ENCODE measurements at regions not wholly inside any gene's neighbourhood (a gene's known extent, or its start where the extent isn't known, plus 50 kb on each side); places are given as distances from the start of the nearest gene placed in this dataset.

DNA sequence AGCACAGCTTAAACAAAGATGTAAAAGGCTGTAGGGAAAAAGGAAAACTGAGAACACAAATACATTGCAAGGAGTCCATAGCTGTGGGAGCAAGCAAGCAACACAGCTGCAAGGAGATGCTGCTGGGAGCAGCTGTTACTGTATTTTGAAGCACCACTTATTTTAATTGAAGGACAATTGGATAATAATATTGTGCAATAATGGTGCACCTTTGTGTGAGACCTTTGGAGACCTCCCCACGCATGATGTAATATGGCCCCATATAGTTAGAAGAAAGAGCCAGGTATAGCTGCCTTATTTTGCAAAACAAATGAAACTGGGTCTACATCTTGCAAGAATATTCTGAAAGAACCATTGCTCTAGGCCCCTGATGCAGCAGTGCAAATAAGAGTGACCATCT, 191.1 kb upstream of the KIRREL3 start:
- TF ChIP-seq, protein P1, sequence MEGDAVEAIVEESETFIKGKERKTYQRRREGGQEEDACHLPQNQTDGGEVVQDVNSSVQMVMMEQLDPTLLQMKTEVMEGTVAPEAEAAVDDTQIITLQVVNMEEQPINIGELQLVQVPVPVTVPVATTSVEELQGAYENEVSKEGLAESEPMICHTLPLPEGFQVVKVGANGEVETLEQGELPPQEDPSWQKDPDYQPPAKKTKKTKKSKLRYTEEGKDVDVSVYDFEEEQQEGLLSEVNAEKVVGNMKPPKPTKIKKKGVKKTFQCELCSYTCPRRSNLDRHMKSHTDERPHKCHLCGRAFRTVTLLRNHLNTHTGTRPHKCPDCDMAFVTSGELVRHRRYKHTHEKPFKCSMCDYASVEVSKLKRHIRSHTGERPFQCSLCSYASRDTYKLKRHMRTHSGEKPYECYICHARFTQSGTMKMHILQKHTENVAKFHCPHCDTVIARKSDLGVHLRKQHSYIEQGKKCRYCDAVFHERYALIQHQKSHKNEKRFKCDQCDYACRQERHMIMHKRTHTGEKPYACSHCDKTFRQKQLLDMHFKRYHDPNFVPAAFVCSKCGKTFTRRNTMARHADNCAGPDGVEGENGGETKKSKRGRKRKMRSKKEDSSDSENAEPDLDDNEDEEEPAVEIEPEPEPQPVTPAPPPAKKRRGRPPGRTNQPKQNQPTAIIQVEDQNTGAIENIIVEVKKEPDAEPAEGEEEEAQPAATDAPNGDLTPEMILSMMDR (IDR thresholded peaks at IDR 0.05) = no peak
- TF ChIP-seq EZH2 (IDR thresholded peaks at IDR 0.05; ENCODE audit: borderline replicate concordance, insufficient read depth, low read depth, low read length, poor library complexity, severe bottlenecking) = no peak

Measured in B cell (primary cell).